CD14-positive monocyte (primary cell): ENCODE measurements at regions not wholly inside any gene's neighbourhood (a gene's known extent, or its start where the extent isn't known, plus 50 kb on each side); places are given as distances from the start of the nearest gene placed in this dataset.

Experiments
- DNase-seq, 3 donors: peaks; one replicate each; pipeline ENCODE4 v3.0.0-alpha.2; 2011 to 2022
- H2AFZ ChIP-seq: 2 replicates; pipeline ENCODE4 v1.6.0; 2012; ENCODE audit warnings: mild to moderate bottlenecking, low read depth, low read length, inconsistent platforms; ENCODE audit not compliant: insufficient read depth, poor library complexity, severe bottlenecking
- H3K27ac ChIP-seq, 2 donors: 1 replicate in 1 of 2; 2 replicates in 1 of 2; pipeline ENCODE4 v1.5.1; 2012 to 2013; ENCODE audit warnings: low read length in 2 of 2, control low read depth in 1 of 2, inconsistent platforms in 1 of 2, low read depth in 1 of 2, mild to moderate bottlenecking in 1 of 2
- H3K27me3 ChIP-seq, 2 donors: one replicate each; pipeline versions ENCODE4 v1.6.0 to v1.6.1; 2011 to 2013; ENCODE audit warnings: low read length in 2 of 2; ENCODE audit not compliant: control insufficient read depth in 2 of 2, insufficient read depth in 2 of 2
- H3K36me3 ChIP-seq, 2 donors: replicated peaks in 1 of 2; 1 replicate in 1 of 2; 2 replicates in 1 of 2; pipeline versions ENCODE4 v1.5.1 to v1.6.1; 2012 to 2013; ENCODE audit warnings: low read length in 2 of 2, control low read depth in 1 of 2, inconsistent platforms in 1 of 2, mild to moderate bottlenecking in 1 of 2; ENCODE audit not compliant: insufficient read depth in 2 of 2, control insufficient read depth in 1 of 2
- H3K4me1 ChIP-seq, 2 donors: 1 replicate in 1 of 2; 2 replicates in 1 of 2; pipeline versions ENCODE4 v1.5.1 to v1.6.1; 2012 to 2013; ENCODE audit warnings: low read length in 2 of 2, control low read depth in 1 of 2, inconsistent platforms in 1 of 2, mild to moderate bottlenecking in 1 of 2, moderate library complexity in 1 of 2; ENCODE audit not compliant: insufficient read depth in 2 of 2, control insufficient read depth in 1 of 2
- H3K4me2 ChIP-seq: replicated peaks from 2 replicates; pipeline ENCODE3; 2012; ENCODE audit warnings: low read length, moderate library complexity, mild to moderate bottlenecking; ENCODE audit not compliant: poor library complexity, severe bottlenecking; ENCODE audit errors: extremely low read depth
- H3K4me3 ChIP-seq, 3 experiments: fragments of 200-600 bp in 1 of 3; sonication (generic) in 1 of 3; replicated peaks in 1 of 3; 1 replicate in 2 of 3; 2 replicates in 1 of 3; pipeline ENCODE4 v1.5.1; 2011 to 2013; ENCODE audit warnings: low read length in 3 of 3, mild to moderate bottlenecking in 3 of 3, control low read depth in 2 of 3, low read depth in 2 of 3, inconsistent platforms in 1 of 3, moderate library complexity in 1 of 3
- H3K79me2 ChIP-seq: 2 replicates; pipeline ENCODE4 v1.6.0; 2012; ENCODE audit warnings: mild to moderate bottlenecking, control low read depth, inconsistent platforms, low read length, moderate library complexity; ENCODE audit not compliant: insufficient read depth
- H3K9ac ChIP-seq: 2 replicates; pipeline ENCODE4 v1.6.0; 2017; ENCODE audit warnings: low read length, mild to moderate bottlenecking; ENCODE audit not compliant: insufficient read depth, poor library complexity, severe bottlenecking
- H3K9me3 ChIP-seq, 2 donors: replicated peaks in 1 of 2; 1 replicate in 1 of 2; 2 replicates in 1 of 2; pipeline versions ENCODE4 v1.5.1 to v1.6.1; 2012 to 2013; ENCODE audit warnings: low read length in 2 of 2, control low read depth in 1 of 2; ENCODE audit not compliant: control insufficient read depth in 1 of 2, insufficient read depth in 1 of 2
- H4K20me1 ChIP-seq: 2 replicates; pipeline ENCODE4 v1.6.0; 2012; ENCODE audit warnings: mild to moderate bottlenecking, low read length, control low read depth, moderate library complexity; ENCODE audit not compliant: insufficient read depth
- H3K27ac Mint-ChIP-seq, 7 donors: one replicate each; pipeline ENCODE4 v1.8.0; 2020; ENCODE audit warnings: mild to moderate bottlenecking in 7 of 7, mixed read lengths in 7 of 7, moderate library complexity in 6 of 7, inconsistent platforms in 2 of 7
- H3K27me3 Mint-ChIP-seq, 3 donors: one replicate each; pipeline ENCODE4 v1.8.0; 2021 to 2022; ENCODE audit warnings: low read depth in 3 of 3, mild to moderate bottlenecking in 3 of 3, mixed read lengths in 3 of 3, moderate library complexity in 3 of 3, inconsistent platforms in 1 of 3
- H3K36me3 Mint-ChIP-seq, 2 donors: one replicate each; pipeline ENCODE4 v1.8.0; 2020; ENCODE audit warnings: mixed read lengths in 2 of 2, inconsistent platforms in 1 of 2, mild to moderate bottlenecking in 1 of 2
- H3K4me1 Mint-ChIP-seq: one replicate; pipeline ENCODE4 v1.8.0; 2020; ENCODE audit warnings: mild to moderate bottlenecking, mixed read lengths
- H3K4me3 Mint-ChIP-seq, 2 donors: one replicate each; pipeline ENCODE4 v1.8.0; 2020; ENCODE audit warnings: mild to moderate bottlenecking in 2 of 2, mixed read lengths in 2 of 2, moderate library complexity in 1 of 2
- H3K9me3 Mint-ChIP-seq, 7 donors: one replicate each; pipeline ENCODE4 v1.8.0; 2020 to 2022; ENCODE audit warnings: mixed read lengths in 7 of 7, mild to moderate bottlenecking in 6 of 7, moderate library complexity in 6 of 7, inconsistent platforms in 2 of 7
- CTCF ChIP-seq: fragments of 200-600 bp; IDR thresholded peaks from one replicate; pipeline ENCODE4 v1.8.0; 2022; ENCODE audit warnings: antibody characterized with exemption, mild to moderate bottlenecking
- WGBS: methylation state at CpG from one replicate; pipeline ENCODE4 v1.1.5; 2013; ENCODE audit warnings: missing lambda C conversion rate; ENCODE audit not compliant: insufficient coverage; 5-methylcytosine and 5-hydroxymethylcytosine counted together
- intact Hi-C, 2 donors: fragments of 100-400 bp; cut with micrococcal nuclease; formaldehyde crosslinking; loops; one replicate each; pipeline versions ENCODE4 v1.15.0 to v1.15.1; 2023

- Histone ChIP-seq H2AFZ (no peak overlapping the region), H3K27ac (no peak overlapping the region), H3K4me3 (no peak overlapping the region), H3K4me2 (no peak overlapping the region), H3K27me3 (no peaks in the 10 kb centered on the region), H3K36me3 (no peaks in the 10 kb centered on the region), H3K9me3 (peaks cover 0 to 8% of the 10 kb centered on the region in 2 donors), H4K20me1 (no peaks in the 10 kb centered on the region), H3K9ac (no peak overlapping the region), H3K79me2 (no peaks in the 10 kb centered on the region), H3K4me1 (no peaks in the 10 kb centered on the region)
- TF ChIP-seq CTCF, result no peak
- intact Hi-C loops, result no loop called here
- Mint-ChIP-seq H3K4me3 (no peak overlapping the region), H3K27ac (no peak overlapping the region), H3K36me3 (no peaks in the 10 kb centered on the region), H3K27me3 (peaks cover 1 to 5% (median 3%) of the 10 kb centered on the region in 3 donors), H3K4me1 (no peaks in the 10 kb centered on the region), H3K9me3 (peaks cover 0 to 3% (median 0%) of the 10 kb centered on the region in 7 donors)
- WGBS, result 87% methylated on average over 3 of the region's 4 CpGs
- DNase-seq, result no peak
These were observed 411.9 kb upstream of the B3GAT1 start for GRCh38 chr11:134823970-134824369.

GRCh38 chr11:134822897-134823296, 410.9 kb upstream of the B3GAT1 start:
- no peaks in the 10 kb centered on the region for H3K27me3 ChIP-seq
- no peaks in the 10 kb centered on the region for H4K20me1 ChIP-seq
- H3K36me3 ChIP-seq, result no peaks in the 10 kb centered on the region
- H3K4me1 ChIP-seq, result no peaks in the 10 kb centered on the region
- peaks cover 0 to under 1% of the 10 kb centered on the region in 2 donors for H3K9me3 ChIP-seq
- no peak overlapping the region for H2AFZ ChIP-seq
- H3K27ac Mint-ChIP-seq, result no peak overlapping the region
- no peak overlapping the region for H3K4me3 Mint-ChIP-seq
- TF ChIP-seq CTCF, result no peak
- no peak overlapping the region for H3K4me3 ChIP-seq
- H3K9ac ChIP-seq, result no peak overlapping the region
- H3K4me2 ChIP-seq, result no peak overlapping the region
- H3K79me2 ChIP-seq, result no peaks in the 10 kb centered on the region
- no peaks in the 10 kb centered on the region for H3K4me1 Mint-ChIP-seq
- peaks cover 1 to 8% (median 6%) of the 10 kb centered on the region in 3 donors for H3K27me3 Mint-ChIP-seq
- no peak overlapping the region for H3K27ac ChIP-seq
- 24% methylated on average over 4 of the region's 8 CpGs for WGBS
- DNase-seq, result no peak
- H3K9me3 Mint-ChIP-seq, result peaks cover 0 to 3% (median 0%) of the 10 kb centered on the region in 7 donors
- intact Hi-C loops, result no loop called here
- no peaks in the 10 kb centered on the region for H3K36me3 Mint-ChIP-seq
